ENCODE measurements at regions not wholly inside any gene's neighbourhood (a gene's known extent, or its start where the extent isn't known, plus 50 kb on each side); places are given as distances from the start of the nearest gene placed in this dataset.

DNA sequence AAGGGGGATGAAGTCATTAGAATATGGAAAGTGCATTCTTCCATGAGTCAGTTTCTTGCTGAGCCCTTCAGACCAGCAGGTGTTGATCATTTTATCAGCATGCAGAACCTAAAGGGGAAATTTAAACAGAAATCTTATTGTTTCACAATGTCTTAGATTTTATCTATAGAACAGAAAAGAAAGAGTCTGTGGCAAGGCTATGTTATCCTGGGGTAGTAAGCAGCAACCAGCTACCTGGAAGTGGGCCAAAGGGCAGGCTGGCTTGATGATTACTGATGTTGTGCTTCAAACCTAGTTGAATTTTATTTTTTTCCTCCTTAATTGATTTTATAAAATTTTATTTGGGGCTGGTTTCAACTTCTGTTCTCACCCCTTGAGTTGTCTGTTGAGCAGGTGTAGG, 101.5 kb downstream of the LRRC70 start:
- Histone ChIP-seq H3K4me1 (ENCODE audit: control insufficient read depth, insufficient read depth, low read length) (no peaks in the 10 kb centered on the region), H2AFZ (ENCODE audit: control insufficient read depth, low read depth, low read length) (no peak overlapping the region), H4K20me1 (ENCODE audit: control insufficient read depth, insufficient read depth) (no peaks in the 10 kb centered on the region), H3K79me2 (ENCODE audit: control insufficient read depth, insufficient read depth, low read length) (no peaks in the 10 kb centered on the region), H3K4me3 (no peak overlapping the region), H3K27ac (ENCODE audit: control insufficient read depth, insufficient read depth) (no peak overlapping the region), H3K9ac (ENCODE audit: control insufficient read depth, insufficient read depth, low read length) (no peak overlapping the region), H3K9me3 (replicated peaks; ENCODE audit: control insufficient read depth, insufficient read depth, low read length) (no peaks in the 10 kb centered on the region), H3K27me3 (replicated peaks in 1 of 2; ENCODE audit: control insufficient read depth in 2 of 2, insufficient read depth in 2 of 2, low read length in 1 of 2) (no peaks in the 10 kb centered on the region), H3K4me2 (ENCODE audit: control insufficient read depth, insufficient read depth) (no peak overlapping the region), H3K36me3 (ENCODE audit: control insufficient read depth in 2 of 2, insufficient read depth in 2 of 2, low read length in 1 of 2) (no peaks in the 10 kb centered on the region)
- in situ Hi-C loops (cut with MboI), result no loop called here
- no peak for ATAC-seq
- no TSS peak for BruUV-seq (replicated peaks)
- SMC1A ChIA-PET (ENCODE audit: uncharacterized antibody, unreplicated experiment), result no interaction called here
- CTCF ChIA-PET, result no interaction called here
- RAD21 ChIA-PET (ENCODE audit: unreplicated experiment), result no interaction called here
- intact Hi-C loops (cut with micrococcal nuclease; ENCODE audit: unreplicated experiment), result no loop called here
- FAIRE-seq, result no peak
- TF ChIP-seq HCFC1 (IDR thresholded peaks at IDR 0.05; ENCODE audit: low read length) (no peak), ESRRA (IDR thresholded peaks at IDR 0.05; ENCODE audit: low read length) (no peak), NR2C1 (IDR thresholded peaks at IDR 0.05) (no peak), ETV6 (conservative IDR thresholded peaks at IDR 0.05 in 1 of 2, IDR thresholded peaks at IDR 0.05 in 1 of 2; ENCODE audit: borderline replicate concordance in 1 of 2, low read depth in 1 of 2) (no peak), CHD1 (IDR thresholded peaks at IDR 0.05; ENCODE audit: low read depth, low read length) (no peak), SP1 (IDR thresholded peaks at IDR 0.05; ENCODE audit: low read depth, low read length) (no peak), RUNX3 (IDR thresholded peaks at IDR 0.05; ENCODE audit: low read length) (no peak), NR2F1 (conservative IDR thresholded peaks at IDR 0.05) (no peak), ASH2L (IDR thresholded peaks at IDR 0.05; ENCODE audit: borderline replicate concordance, low read depth) (no peak), GATAD2B (conservative IDR thresholded peaks at IDR 0.05; ENCODE audit: low read depth) (no peak), MYB (IDR thresholded peaks at IDR 0.05; ENCODE audit: borderline replicate concordance, low read depth, low read length) (no peak), ZNF622 (IDR thresholded peaks at IDR 0.05) (no peak)
- TF ChIP-seq, protein P1, sequence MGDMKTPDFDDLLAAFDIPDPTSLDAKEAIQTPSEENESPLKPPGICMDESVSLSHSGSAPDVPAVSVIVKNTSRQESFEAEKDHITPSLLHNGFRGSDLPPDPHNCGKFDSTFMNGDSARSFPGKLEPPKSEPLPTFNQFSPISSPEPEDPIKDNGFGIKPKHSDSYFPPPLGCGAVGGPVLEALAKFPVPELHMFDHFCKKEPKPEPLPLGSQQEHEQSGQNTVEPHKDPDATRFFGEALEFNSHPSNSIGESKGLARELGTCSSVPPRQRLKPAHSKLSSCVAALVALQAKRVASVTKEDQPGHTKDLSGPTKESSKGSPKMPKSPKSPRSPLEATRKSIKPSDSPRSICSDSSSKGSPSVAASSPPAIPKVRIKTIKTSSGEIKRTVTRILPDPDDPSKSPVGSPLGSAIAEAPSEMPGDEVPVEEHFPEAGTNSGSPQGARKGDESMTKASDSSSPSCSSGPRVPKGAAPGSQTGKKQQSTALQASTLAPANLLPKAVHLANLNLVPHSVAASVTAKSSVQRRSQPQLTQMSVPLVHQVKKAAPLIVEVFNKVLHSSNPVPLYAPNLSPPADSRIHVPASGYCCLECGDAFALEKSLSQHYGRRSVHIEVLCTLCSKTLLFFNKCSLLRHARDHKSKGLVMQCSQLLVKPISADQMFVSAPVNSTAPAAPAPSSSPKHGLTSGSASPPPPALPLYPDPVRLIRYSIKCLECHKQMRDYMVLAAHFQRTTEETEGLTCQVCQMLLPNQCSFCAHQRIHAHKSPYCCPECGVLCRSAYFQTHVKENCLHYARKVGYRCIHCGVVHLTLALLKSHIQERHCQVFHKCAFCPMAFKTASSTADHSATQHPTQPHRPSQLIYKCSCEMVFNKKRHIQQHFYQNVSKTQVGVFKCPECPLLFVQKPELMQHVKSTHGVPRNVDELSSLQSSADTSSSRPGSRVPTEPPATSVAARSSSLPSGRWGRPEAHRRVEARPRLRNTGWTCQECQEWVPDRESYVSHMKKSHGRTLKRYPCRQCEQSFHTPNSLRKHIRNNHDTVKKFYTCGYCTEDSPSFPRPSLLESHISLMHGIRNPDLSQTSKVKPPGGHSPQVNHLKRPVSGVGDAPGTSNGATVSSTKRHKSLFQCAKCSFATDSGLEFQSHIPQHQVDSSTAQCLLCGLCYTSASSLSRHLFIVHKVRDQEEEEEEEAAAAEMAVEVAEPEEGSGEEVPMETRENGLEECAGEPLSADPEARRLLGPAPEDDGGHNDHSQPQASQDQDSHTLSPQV (IDR thresholded peaks at IDR 0.05), result no peak
- TF ChIP-seq, protein P2, sequence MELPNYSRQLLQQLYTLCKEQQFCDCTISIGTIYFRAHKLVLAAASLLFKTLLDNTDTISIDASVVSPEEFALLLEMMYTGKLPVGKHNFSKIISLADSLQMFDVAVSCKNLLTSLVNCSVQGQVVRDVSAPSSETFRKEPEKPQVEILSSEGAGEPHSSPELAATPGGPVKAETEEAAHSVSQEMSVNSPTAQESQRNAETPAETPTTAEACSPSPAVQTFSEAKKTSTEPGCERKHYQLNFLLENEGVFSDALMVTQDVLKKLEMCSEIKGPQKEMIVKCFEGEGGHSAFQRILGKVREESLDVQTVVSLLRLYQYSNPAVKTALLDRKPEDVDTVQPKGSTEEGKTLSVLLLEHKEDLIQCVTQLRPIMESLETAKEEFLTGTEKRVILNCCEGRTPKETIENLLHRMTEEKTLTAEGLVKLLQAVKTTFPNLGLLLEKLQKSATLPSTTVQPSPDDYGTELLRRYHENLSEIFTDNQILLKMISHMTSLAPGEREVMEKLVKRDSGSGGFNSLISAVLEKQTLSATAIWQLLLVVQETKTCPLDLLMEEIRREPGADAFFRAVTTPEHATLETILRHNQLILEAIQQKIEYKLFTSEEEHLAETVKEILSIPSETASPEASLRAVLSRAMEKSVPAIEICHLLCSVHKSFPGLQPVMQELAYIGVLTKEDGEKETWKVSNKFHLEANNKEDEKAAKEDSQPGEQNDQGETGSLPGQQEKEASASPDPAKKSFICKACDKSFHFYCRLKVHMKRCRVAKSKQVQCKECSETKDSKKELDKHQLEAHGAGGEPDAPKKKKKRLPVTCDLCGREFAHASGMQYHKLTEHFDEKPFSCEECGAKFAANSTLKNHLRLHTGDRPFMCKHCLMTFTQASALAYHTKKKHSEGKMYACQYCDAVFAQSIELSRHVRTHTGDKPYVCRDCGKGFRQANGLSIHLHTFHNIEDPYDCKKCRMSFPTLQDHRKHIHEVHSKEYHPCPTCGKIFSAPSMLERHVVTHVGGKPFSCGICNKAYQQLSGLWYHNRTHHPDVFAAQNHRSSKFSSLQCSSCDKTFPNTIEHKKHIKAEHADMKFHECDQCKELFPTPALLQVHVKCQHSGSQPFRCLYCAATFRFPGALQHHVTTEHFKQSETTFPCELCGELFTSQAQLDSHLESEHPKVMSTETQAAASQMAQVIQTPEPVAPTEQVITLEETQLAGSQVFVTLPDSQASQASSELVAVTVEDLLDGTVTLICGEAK (IDR thresholded peaks at IDR 0.05; ENCODE audit: borderline replicate concordance), result no peak
- DNase-seq (ENCODE audit: low read depth, low spot score), result no peak
- POLR2A ChIA-PET, result no interaction called here

Data from GM12878 (cell line).